Esophagus squamous epithelium (tissue), 4 donors: ENCODE measurements at regions not wholly inside any gene's neighbourhood (a gene's known extent, or its start where the extent isn't known, plus 50 kb on each side); places are given as distances from the start of the nearest gene placed in this dataset.

ENCODE experiments used
- CTCF ChIP-seq, 6 experiments: fragments of 450-650 bp in 4 of 6; fragments of 200-600 bp in 2 of 6; sonication (generic) in 2 of 6; IDR thresholded peaks; one replicate each; pipeline ENCODE4 v1.5.1; 2016 to 2019; ENCODE audit warnings: antibody characterized with exemption in 6 of 6, mild to moderate bottlenecking in 4 of 6, moderate library complexity in 4 of 6
- POLR2A ChIP-seq, 4 donors: fragments of 450-650 bp; IDR thresholded peaks; one replicate each; pipeline ENCODE4 v1.6.1; 2017; ENCODE audit warnings: antibody characterized with exemption in 4 of 4, mild to moderate bottlenecking in 4 of 4, moderate library complexity in 3 of 4

DNA sequence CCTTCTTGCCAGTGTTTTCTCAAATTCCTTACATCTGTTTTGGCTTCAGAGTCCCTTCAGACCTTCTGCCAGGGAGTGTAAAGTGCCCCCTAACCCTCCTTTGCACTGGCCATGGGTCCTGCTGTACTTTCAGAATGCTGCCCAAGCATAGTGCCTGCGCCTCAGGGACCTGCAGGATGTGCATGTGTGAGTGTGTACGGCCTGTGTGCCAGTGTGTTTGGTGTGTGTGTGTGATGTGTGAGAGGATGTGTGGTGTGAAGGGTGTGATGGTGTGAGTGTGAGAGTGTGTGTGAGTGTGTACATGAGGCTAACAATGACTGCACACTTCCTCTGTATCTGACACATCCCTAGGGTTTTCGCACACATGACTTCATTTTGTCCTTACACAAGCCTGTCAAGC lies 265.8 kb upstream of the RAB4A start:
- TF ChIP-seq CTCF (IDR thresholded peaks at IDR 0.05): no peak
- TF ChIP-seq POLR2A (IDR thresholded peaks at IDR 0.05): no peak
